ENCODE measurements at regions not wholly inside any gene's neighbourhood (a gene's known extent, or its start where the extent isn't known, plus 50 kb on each side); places are given as distances from the start of the nearest gene placed in this dataset.
"Not testable (repeated sequence)": the region's sequence is repeated elsewhere in the genome, so short reads cannot be mapped to it uniquely, and the experiment has no call there.

GRCh38 chr18:59802031-59802430 lies 97.8 kb upstream of the PMAIP1 start:
- in situ Hi-C loops (cut with MboI; ENCODE audit: low sequenced_read_pairs): no loop called here

GRCh38 chr18:59801576-59801975 lies 98.2 kb upstream of the PMAIP1 start:
- in situ Hi-C loops (cut with MboI; ENCODE audit: low sequenced_read_pairs): no loop called here

GRCh38 chr18:59800897-59801296 lies 98.9 kb upstream of the PMAIP1 start:
- in situ Hi-C loops (cut with MboI; ENCODE audit: low sequenced_read_pairs): no loop called here

- in situ Hi-C loops (cut with MboI; ENCODE audit: low sequenced_read_pairs): no loop called here
Measured at GRCh38 chr18:59799383-59800015, 100.3 kb upstream of the PMAIP1 start.

GRCh38 chr18:59795882-59796281 lies 98.7 kb upstream of the CCBE1 start:
- in situ Hi-C loops (cut with MboI; ENCODE audit: low sequenced_read_pairs): no loop called here

- in situ Hi-C loops (cut with MboI; ENCODE audit: low sequenced_read_pairs): no loop called here
Measured at GRCh38 chr18:59792353-59792752, 95.1 kb upstream of the CCBE1 start.

GRCh38 chr18:59790346-59790936 lies 93.2 kb upstream of the CCBE1 start:
- in situ Hi-C loops (cut with MboI; ENCODE audit: low sequenced_read_pairs): not testable (repeated sequence)

- in situ Hi-C loops (cut with MboI; ENCODE audit: low sequenced_read_pairs): no loop called here
Measured at GRCh38 chr18:59788791-59789106, 91.5 kb upstream of the CCBE1 start.

GRCh38 chr18:59787998-59788790 lies 91.0 kb upstream of the CCBE1 start:
- in situ Hi-C loops (cut with MboI; ENCODE audit: low sequenced_read_pairs): no loop called here

- in situ Hi-C loops (cut with MboI; ENCODE audit: low sequenced_read_pairs): no loop called here
Measured at GRCh38 chr18:59784694-59785093, 87.5 kb upstream of the CCBE1 start.

- in situ Hi-C loops (cut with MboI; ENCODE audit: low sequenced_read_pairs): no loop called here
Measured at GRCh38 chr18:59783138-59783537, 85.9 kb upstream of the CCBE1 start.

GRCh38 chr18:59779979-59780378 lies 82.8 kb upstream of the CCBE1 start:
- in situ Hi-C loops (cut with MboI; ENCODE audit: low sequenced_read_pairs): no loop called here

- in situ Hi-C loops (cut with MboI; ENCODE audit: low sequenced_read_pairs): no loop called here
Measured at GRCh38 chr18:59778434-59778833, 81.2 kb upstream of the CCBE1 start.

- in situ Hi-C loops (cut with MboI; ENCODE audit: low sequenced_read_pairs): no loop called here
Measured at GRCh38 chr18:59777636-59778035, 80.4 kb upstream of the CCBE1 start.

- in situ Hi-C loops (cut with MboI; ENCODE audit: low sequenced_read_pairs): no loop called here
Measured at GRCh38 chr18:59769129-59769865, 72.1 kb upstream of the CCBE1 start.

GRCh38 chr18:59768409-59768808 lies 71.2 kb upstream of the CCBE1 start:
- in situ Hi-C loops (cut with MboI; ENCODE audit: low sequenced_read_pairs): no loop called here

GRCh38 chr18:59767732-59768131 lies 70.5 kb upstream of the CCBE1 start:
- in situ Hi-C loops (cut with MboI; ENCODE audit: low sequenced_read_pairs): no loop called here

- in situ Hi-C loops (cut with MboI; ENCODE audit: low sequenced_read_pairs): no loop called here
Measured at GRCh38 chr18:59765343-59765742, 68.1 kb upstream of the CCBE1 start.

GRCh38 chr18:59764281-59764680 lies 67.1 kb upstream of the CCBE1 start:
- in situ Hi-C loops (cut with MboI; ENCODE audit: low sequenced_read_pairs): no loop called here

- in situ Hi-C loops (cut with MboI; ENCODE audit: low sequenced_read_pairs): no loop called here
Measured at GRCh38 chr18:59763541-59764136, 66.4 kb upstream of the CCBE1 start.

Measured in HL-60/S4 treated with retinoic acid at 250 ng/mL for 4 days and 3 days (cell line).